GM19463 (cell line): ENCODE measurements at regions not wholly inside any gene's neighbourhood (a gene's known extent, or its start where the extent isn't known, plus 50 kb on each side); places are given as distances from the start of the nearest gene placed in this dataset.

Source experiments
- ATAC-seq: cut with Tn5 transposase; IDR thresholded peaks from one replicate; pipeline ENCODE4 v1.9.1; 2021; ENCODE audit warnings: mild to moderate bottlenecking, moderate library complexity; ENCODE audit not compliant: unreplicated experiment

- ATAC-seq, result no peak
Measured at GRCh38 chr15:53307952-53308624, 451.4 kb downstream of the WDR72 start.

GRCh38 chr15:53305554-53305953 is 453.9 kb downstream of the WDR72 start:
- ATAC-seq, result no peak

GRCh38 chr15:53305101-53305500 is 454.4 kb downstream of the WDR72 start:
- no peak for ATAC-seq

GRCh38 chr15:53297828-53298227 is 461.6 kb downstream of the WDR72 start:
- no peak for ATAC-seq

- ATAC-seq, result no peak
Measured at GRCh38 chr15:53296603-53297002, 462.9 kb downstream of the WDR72 start.

GRCh38 chr15:53295574-53295973 is 463.9 kb downstream of the WDR72 start:
- no peak for ATAC-seq

- no peak for ATAC-seq
Measured at GRCh38 chr15:53288542-53288941, 470.9 kb downstream of the WDR72 start.

GRCh38 chr15:53274630-53275029 is 484.5 kb upstream of the ONECUT1 start:
- no peak for ATAC-seq

GRCh38 chr15:53272116-53272515 is 482.0 kb upstream of the ONECUT1 start:
- no peak for ATAC-seq

- no peak for ATAC-seq
Measured at GRCh38 chr15:53266176-53266575, 476.0 kb upstream of the ONECUT1 start.

- no peak for ATAC-seq
Measured at GRCh38 chr15:53260647-53261046, 470.5 kb upstream of the ONECUT1 start.

- no peak for ATAC-seq
Measured at GRCh38 chr15:53256457-53256856, 466.3 kb upstream of the ONECUT1 start.

- no peak for ATAC-seq
Measured at GRCh38 chr15:53256043-53256442, 465.9 kb upstream of the ONECUT1 start.

GRCh38 chr15:53251996-53252395 is 461.9 kb upstream of the ONECUT1 start:
- ATAC-seq, result no peak

GRCh38 chr15:53251523-53251922 is 461.4 kb upstream of the ONECUT1 start:
- ATAC-seq, result no peak

- ATAC-seq, result no peak
Measured at GRCh38 chr15:53247041-53247708, 457.0 kb upstream of the ONECUT1 start.

- ATAC-seq, result no peak
Measured at GRCh38 chr15:53246404-53246803, 456.3 kb upstream of the ONECUT1 start.

- no peak for ATAC-seq
Measured at GRCh38 chr15:53233801-53234200, 443.7 kb upstream of the ONECUT1 start.

- ATAC-seq, result no peak
Measured at GRCh38 chr15:53230473-53230872, 440.3 kb upstream of the ONECUT1 start.

GRCh38 chr15:53226559-53226958 is 436.4 kb upstream of the ONECUT1 start:
- ATAC-seq, result no peak

GRCh38 chr15:53225781-53226180 is 435.6 kb upstream of the ONECUT1 start:
- no peak for ATAC-seq

GRCh38 chr15:53224371-53224770 is 434.2 kb upstream of the ONECUT1 start:
- ATAC-seq, result no peak

- ATAC-seq, result no peak
Measured at GRCh38 chr15:53223815-53224214, 433.7 kb upstream of the ONECUT1 start.
